ENCODE measurements at regions not wholly inside any gene's neighbourhood (a gene's known extent, or its start where the extent isn't known, plus 50 kb on each side); places are given as distances from the start of the nearest gene placed in this dataset.

DNA sequence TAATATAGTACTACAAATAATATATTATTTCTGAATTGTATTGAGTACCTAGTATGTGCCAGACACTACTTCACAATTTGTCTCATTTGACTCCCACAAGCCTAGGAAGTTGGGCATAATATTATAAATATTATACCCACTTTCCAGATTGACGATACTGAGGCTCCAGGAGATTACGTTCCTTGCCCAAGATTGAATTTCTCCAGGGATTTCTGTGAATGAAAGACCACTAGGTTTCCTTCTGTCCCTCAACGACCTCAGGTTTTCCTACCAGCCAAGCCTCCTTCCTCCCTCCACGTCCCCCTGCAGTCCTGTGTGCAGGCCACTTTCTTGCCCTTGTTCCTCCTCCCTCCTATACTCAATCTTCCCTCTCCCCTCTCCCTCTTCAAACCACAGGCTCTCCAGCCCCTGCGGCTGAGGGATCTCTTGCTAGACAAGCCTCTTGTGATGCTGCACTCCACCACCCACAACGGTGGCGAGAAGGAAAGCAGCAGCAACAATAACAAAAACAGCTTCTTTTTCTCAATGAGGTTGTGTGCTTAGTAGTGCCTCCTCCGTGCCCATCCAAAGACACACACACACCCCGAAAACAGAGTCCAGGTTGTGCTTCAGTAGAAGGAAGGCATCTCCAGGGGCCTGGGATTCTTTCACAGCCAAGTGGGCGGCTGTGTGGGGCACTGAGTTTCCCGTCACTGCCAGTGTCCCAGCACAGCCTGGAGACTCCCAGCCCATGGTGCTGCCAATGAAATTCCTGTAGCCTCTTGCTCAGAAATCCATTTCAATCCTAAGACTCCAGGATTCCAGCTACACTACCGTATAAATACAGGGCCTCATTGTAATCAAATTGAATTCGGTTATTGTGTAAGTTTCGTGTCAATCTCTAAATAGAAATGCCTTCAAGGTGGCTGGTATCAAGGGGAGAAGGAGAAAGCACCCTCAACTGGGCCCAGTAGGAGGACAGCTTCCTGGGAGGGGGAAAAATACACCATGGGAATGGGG lies 94.4 kb downstream of the NCR2 start:
- no peaks in the 10 kb centered on the region for H3K79me2 ChIP-seq (ENCODE audit: control insufficient read depth, insufficient read depth, low read length)
- H3K36me3 ChIP-seq (ENCODE audit: control insufficient read depth in 2 of 2, extremely low read depth in 1 of 2, insufficient read depth in 2 of 2, low read length in 2 of 2), result no peaks in the 10 kb centered on the region
- POLR2A ChIA-PET, result no interaction called here
- intact Hi-C loops (cut with micrococcal nuclease) (loop anchor here (5.0 kb wide), 1 partner anchor 63 kb away; no protein-coding TSS in a partner anchor), dilution Hi-C loops (cut with MboI; ENCODE audit: extremely low pct_ligation_motif_present, low sequenced_read_pairs) (no loop called here)
- H3K4me3 ChIP-seq (replicated peaks in 1 of 3; ENCODE audit: insufficient read depth in 1 of 3, low read depth in 1 of 3, low read length in 3 of 3), result no peak overlapping the region
- H4K20me1 ChIP-seq (replicated peaks; ENCODE audit: control insufficient read depth, extremely low read depth, insufficient read depth, low read length), result no peaks in the 10 kb centered on the region
- H3K9me3 ChIP-seq (replicated peaks; ENCODE audit: control insufficient read depth, insufficient read depth, low read length), result no peaks in the 10 kb centered on the region
- no peak for TF ChIP-seq POLR2AphosphoS5 (IDR thresholded peaks at IDR 0.05; ENCODE audit: insufficient read depth, low read depth, low read length)
- no peak for TF ChIP-seq POLR2A (IDR thresholded peaks at IDR 0.05; ENCODE audit: low read depth, low read length)
- TF ChIP-seq GATA2 (IDR thresholded peaks at IDR 0.05; ENCODE audit: insufficient read depth, insufficient read length, low read depth, low read length), result no peak
- TF ChIP-seq, protein P1, sequence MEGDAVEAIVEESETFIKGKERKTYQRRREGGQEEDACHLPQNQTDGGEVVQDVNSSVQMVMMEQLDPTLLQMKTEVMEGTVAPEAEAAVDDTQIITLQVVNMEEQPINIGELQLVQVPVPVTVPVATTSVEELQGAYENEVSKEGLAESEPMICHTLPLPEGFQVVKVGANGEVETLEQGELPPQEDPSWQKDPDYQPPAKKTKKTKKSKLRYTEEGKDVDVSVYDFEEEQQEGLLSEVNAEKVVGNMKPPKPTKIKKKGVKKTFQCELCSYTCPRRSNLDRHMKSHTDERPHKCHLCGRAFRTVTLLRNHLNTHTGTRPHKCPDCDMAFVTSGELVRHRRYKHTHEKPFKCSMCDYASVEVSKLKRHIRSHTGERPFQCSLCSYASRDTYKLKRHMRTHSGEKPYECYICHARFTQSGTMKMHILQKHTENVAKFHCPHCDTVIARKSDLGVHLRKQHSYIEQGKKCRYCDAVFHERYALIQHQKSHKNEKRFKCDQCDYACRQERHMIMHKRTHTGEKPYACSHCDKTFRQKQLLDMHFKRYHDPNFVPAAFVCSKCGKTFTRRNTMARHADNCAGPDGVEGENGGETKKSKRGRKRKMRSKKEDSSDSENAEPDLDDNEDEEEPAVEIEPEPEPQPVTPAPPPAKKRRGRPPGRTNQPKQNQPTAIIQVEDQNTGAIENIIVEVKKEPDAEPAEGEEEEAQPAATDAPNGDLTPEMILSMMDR (IDR thresholded peaks at IDR 0.05; ENCODE audit: extremely low read depth in 1 of 2, insufficient read depth in 1 of 2, low read depth in 1 of 2, low read length in 2 of 2), result no peak
- TF ChIP-seq, protein P2, sequence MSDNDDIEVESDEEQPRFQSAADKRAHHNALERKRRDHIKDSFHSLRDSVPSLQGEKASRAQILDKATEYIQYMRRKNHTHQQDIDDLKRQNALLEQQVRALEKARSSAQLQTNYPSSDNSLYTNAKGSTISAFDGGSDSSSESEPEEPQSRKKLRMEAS (IDR thresholded peaks at IDR 0.05; ENCODE audit: insufficient read depth, insufficient read length), result no peak
- no peak for TF ChIP-seq FOS (IDR thresholded peaks at IDR 0.05; ENCODE audit: borderline replicate concordance, insufficient read depth, low read length)
- no peak for TF ChIP-seq EZH2 (IDR thresholded peaks at IDR 0.05; ENCODE audit: borderline replicate concordance, low read depth, low read length, severe bottlenecking)
- TF ChIP-seq MYC (IDR thresholded peaks at IDR 0.05; ENCODE audit: low read depth, low read length), result no peak
- no peak for TF ChIP-seq JUN (IDR thresholded peaks at IDR 0.05; ENCODE audit: borderline replicate concordance, insufficient read depth, insufficient read length, low read depth)
- DNase-seq (ENCODE audit: low read depth, low spot score) (no peak), FAIRE-seq (no peak)
- no TSS peak for BruUV-seq (replicated peaks)
- H3K4me1 ChIP-seq (ENCODE audit: control insufficient read depth, extremely low read depth, insufficient read depth, low read length), result no peaks in the 10 kb centered on the region
- H3K4me2 ChIP-seq (ENCODE audit: insufficient read depth, low read length), result no peak overlapping the region
- H3K9ac ChIP-seq (replicated peaks; ENCODE audit: extremely low read depth, insufficient read depth, low read length), result no peak overlapping the region
- peaks cover 44 to 50% of the 10 kb centered on the region in 2 experiments for H3K27me3 ChIP-seq (ENCODE audit: control insufficient read depth in 2 of 2, insufficient read depth in 2 of 2, low read length in 2 of 2)
- H3K9me1 ChIP-seq (replicated peaks; ENCODE audit: control insufficient read depth, extremely low read depth, insufficient read depth, low read length), result no peaks in the 10 kb centered on the region
- CTCF ChIA-PET, result interaction anchor here (1.6 kb wide), 1 partner anchor 9 kb away, joined by 3 read pairs; no protein-coding TSS in a partner anchor
- H2AFZ ChIP-seq (ENCODE audit: low read depth, low read length), result no peak overlapping the region
- no peak overlapping the region for H3K27ac ChIP-seq (ENCODE audit: insufficient read depth, low read depth, low read length)
